Uterus (tissue), 3 donors: ENCODE measurements at regions not wholly inside any gene's neighbourhood (a gene's known extent, or its start where the extent isn't known, plus 50 kb on each side); places are given as distances from the start of the nearest gene placed in this dataset.

Source experiments
- DNase-seq, 2 donors: peaks; one replicate each; pipeline ENCODE4 v3.0.0-alpha.2; 2019 to 2020
- H3K27ac ChIP-seq, 2 donors: fragments of 200-600 bp; sonication (generic); 1 replicate in 1 of 2; 2 replicates in 1 of 2; pipeline ENCODE4 v1.5.1; 2016 to 2018
- H3K27me3 ChIP-seq, 2 donors: fragments of 200-600 bp; sonication (generic); one replicate each; pipeline ENCODE4 v1.5.1; 2018 to 2019; ENCODE audit warnings: control low read depth in 1 of 2
- H3K36me3 ChIP-seq, 2 donors: fragments of 200-600 bp; sonication (generic); one replicate each; pipeline ENCODE4 v1.5.1; 2019; ENCODE audit warnings: control low read depth in 1 of 2
- H3K4me1 ChIP-seq, 2 donors: fragments of 200-600 bp; sonication (generic); one replicate each; pipeline ENCODE4 v1.5.1; 2018 to 2019; ENCODE audit warnings: control low read depth in 1 of 2
- H3K4me3 ChIP-seq, 2 donors: fragments of 200-600 bp; sonication (generic); 1 replicate in 1 of 2; 2 replicates in 1 of 2; pipeline ENCODE4 v1.5.1; 2018 to 2019; ENCODE audit warnings: mild to moderate bottlenecking in 1 of 2
- H3K9me3 ChIP-seq, 2 donors: fragments of 200-600 bp; sonication (generic); one replicate each; pipeline ENCODE4 v1.5.1; 2019; ENCODE audit warnings: control low read depth in 1 of 2
- POLR2A ChIP-seq, 2 donors: fragments of 450-650 bp; IDR thresholded peaks; one replicate each; pipeline ENCODE4 v1.6.1; 2016; ENCODE audit warnings: antibody characterized with exemption in 2 of 2, mild to moderate bottlenecking in 1 of 2, moderate library complexity in 1 of 2
- intact Hi-C: fragments of 100-400 bp; cut with DNase I; formaldehyde crosslinking; loops from one replicate; pipeline ENCODE4 v1.15.1; 2023; ENCODE audit warnings: low total_unique reads
- TF ChIP-seq, protein P1 (sequence below), 4 experiments: fragments of 200-600 bp in 2 of 4; fragments of 450-650 bp in 2 of 4; sonication (generic) in 2 of 4; IDR thresholded peaks; one replicate each; pipeline ENCODE4 v1.5.1; 2016 to 2019; ENCODE audit warnings: antibody characterized with exemption in 4 of 4, mild to moderate bottlenecking in 2 of 4, moderate library complexity in 1 of 4
- donor health status: DM: yes; HTN: yes; CAD: no.

DNA sequence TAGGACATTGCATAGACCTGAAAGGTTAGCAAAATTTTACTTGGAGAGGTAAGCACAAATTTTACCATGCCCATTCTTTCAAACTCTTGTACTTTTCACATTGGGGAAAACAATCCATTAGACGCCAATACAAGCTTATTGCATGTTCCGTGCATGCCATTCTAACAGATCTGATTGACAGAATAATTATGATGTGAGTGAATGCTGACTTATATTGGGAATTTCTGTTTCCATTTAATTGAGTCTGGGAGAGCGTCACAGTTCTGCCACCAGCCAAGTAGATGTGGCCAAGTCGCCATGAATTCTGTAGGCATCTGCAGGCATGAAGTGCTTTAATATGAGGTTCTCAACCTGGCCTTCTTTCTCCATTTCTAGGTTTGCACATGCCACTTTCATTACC lies 1097.4 kb downstream of the VRK1 start:
- TF ChIP-seq, protein P1, sequence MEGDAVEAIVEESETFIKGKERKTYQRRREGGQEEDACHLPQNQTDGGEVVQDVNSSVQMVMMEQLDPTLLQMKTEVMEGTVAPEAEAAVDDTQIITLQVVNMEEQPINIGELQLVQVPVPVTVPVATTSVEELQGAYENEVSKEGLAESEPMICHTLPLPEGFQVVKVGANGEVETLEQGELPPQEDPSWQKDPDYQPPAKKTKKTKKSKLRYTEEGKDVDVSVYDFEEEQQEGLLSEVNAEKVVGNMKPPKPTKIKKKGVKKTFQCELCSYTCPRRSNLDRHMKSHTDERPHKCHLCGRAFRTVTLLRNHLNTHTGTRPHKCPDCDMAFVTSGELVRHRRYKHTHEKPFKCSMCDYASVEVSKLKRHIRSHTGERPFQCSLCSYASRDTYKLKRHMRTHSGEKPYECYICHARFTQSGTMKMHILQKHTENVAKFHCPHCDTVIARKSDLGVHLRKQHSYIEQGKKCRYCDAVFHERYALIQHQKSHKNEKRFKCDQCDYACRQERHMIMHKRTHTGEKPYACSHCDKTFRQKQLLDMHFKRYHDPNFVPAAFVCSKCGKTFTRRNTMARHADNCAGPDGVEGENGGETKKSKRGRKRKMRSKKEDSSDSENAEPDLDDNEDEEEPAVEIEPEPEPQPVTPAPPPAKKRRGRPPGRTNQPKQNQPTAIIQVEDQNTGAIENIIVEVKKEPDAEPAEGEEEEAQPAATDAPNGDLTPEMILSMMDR (IDR thresholded peaks at IDR 0.05): no peak
- TF ChIP-seq POLR2A (IDR thresholded peaks at IDR 0.05): no peak
- Histone ChIP-seq H3K36me3 (no peaks in the 10 kb centered on the region), H3K27ac (no peak overlapping the region), H3K4me1 (no peaks in the 10 kb centered on the region), H3K9me3 (no peaks in the 10 kb centered on the region), H3K4me3 (no peak overlapping the region), H3K27me3 (no peaks in the 10 kb centered on the region)
- DNase-seq: no peak
- intact Hi-C loops: no loop called here

DNA sequence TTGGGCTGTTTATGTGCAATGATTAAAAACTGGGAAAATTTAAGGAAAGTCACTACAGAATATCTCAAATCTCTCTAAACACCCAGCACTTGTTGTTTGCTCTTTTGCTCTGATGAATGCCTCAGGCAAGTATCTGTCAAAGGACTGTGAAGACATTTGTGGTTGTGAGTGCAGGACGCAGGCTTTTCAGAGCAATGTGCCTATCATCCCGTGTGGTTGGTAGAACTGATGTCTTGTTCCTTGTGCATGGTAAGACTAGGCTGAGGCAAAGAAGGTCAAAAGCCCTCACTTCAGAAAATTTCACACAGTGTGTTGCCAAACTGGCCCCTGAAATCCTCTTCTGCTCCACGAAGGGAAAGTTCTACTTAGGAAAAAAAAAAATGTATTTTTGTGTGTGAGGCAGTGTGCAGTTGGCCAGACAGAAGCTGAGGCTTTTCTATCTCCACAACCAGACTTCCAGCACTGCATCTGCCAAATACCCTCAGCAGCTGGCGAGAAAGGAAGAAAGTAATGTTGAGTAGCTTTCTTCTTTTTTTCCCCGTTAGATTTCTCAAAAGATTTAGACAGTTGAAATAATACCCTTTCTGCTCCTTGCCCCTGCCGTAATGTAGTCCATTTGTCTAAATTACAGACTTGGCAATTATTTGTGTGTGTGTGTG lies 1103.1 kb downstream of the VRK1 start:
- Histone ChIP-seq H3K36me3 (no peaks in the 10 kb centered on the region), H3K27me3 (no peaks in the 10 kb centered on the region), H3K4me1 (no peaks in the 10 kb centered on the region), H3K27ac (no peak overlapping the region), H3K9me3 (no peaks in the 10 kb centered on the region), H3K4me3 (no peak overlapping the region)
- no peak for DNase-seq
- TF ChIP-seq POLR2A (IDR thresholded peaks at IDR 0.05): no peak
- TF ChIP-seq, protein P1 (IDR thresholded peaks at IDR 0.05): no peak
- intact Hi-C loops: no loop called here

DNA sequence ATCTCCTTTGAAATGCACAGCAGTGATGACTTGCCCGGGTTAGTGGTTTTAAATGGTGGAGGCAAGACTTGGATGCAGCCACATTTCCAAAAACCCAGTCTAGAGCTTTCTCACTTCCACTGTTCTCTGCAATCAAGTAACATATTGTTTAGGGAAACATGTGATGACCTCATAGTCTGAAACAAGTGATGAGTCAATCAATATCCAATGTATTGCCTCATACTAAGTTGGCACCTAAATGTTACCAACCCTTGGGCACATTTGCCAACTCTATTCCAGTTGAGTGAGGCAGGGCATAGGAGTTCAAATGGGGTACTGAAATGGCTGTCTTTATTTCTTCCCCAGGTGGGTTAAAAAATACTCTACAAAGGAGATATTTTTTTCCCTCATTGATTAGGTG lies 1105.4 kb downstream of the VRK1 start:
- H3K4me3 ChIP-seq: no peak overlapping the region
- H3K9me3 ChIP-seq: no peaks in the 10 kb centered on the region
- TF ChIP-seq, protein P1 (IDR thresholded peaks at IDR 0.05): no peak
- TF ChIP-seq POLR2A (IDR thresholded peaks at IDR 0.05): no peak
- intact Hi-C loops: no loop called here
- no peaks in the 10 kb centered on the region for H3K36me3 ChIP-seq
- no peak for DNase-seq
- no peaks in the 10 kb centered on the region for H3K27me3 ChIP-seq
- no peaks in the 10 kb centered on the region for H3K4me1 ChIP-seq
- no peak overlapping the region for H3K27ac ChIP-seq

DNA sequence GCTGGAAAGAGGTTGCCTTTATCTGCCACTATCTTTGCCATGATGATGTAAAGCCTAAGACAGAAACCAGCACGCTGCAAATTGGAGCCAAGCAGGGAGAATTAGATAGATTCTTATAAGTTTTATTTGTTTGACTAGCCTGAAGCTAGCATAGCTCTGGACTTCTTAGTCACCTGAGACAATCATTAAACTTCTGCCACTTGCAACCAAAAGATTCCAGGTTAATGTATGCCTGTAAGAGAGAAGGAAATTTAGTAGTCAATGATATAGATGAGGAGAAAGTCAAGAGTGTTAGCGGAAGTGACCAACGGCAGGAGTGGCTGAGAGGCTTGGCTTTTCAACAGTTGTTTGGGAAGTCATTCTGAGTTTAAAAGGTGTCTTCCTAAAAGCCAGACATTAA lies 1106.6 kb downstream of the VRK1 start:
- H3K27ac ChIP-seq: no peak overlapping the region
- TF ChIP-seq POLR2A (IDR thresholded peaks at IDR 0.05): no peak
- TF ChIP-seq, protein P1 (IDR thresholded peaks at IDR 0.05): no peak
- intact Hi-C loops: no loop called here
- H3K4me1 ChIP-seq: no peaks in the 10 kb centered on the region
- no peak for DNase-seq
- no peak overlapping the region for H3K4me3 ChIP-seq
- no peaks in the 10 kb centered on the region for H3K9me3 ChIP-seq
- H3K36me3 ChIP-seq: no peaks in the 10 kb centered on the region
- no peaks in the 10 kb centered on the region for H3K27me3 ChIP-seq

DNA sequence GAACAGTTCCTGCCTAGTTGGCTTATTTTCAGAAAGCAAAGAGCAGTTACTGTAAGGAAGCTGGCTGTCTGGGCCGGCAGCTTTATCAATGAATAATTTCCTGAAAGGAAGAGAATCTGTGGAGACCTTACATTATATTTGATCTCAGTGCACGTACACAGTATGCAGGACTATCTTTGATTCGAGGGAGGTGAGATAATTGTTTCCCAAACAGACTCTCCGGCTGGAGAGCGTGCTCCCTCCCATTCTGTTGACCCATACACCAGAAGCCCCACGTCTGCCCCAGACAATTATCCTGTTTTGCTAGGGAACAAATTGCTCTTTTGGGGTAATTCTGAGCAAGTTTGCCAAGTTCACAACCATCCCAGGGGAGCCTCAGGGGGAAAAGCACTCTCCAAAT lies 1115.0 kb downstream of the VRK1 start:
- Histone ChIP-seq H3K9me3 (no peaks in the 10 kb centered on the region), H3K4me3 (no peak overlapping the region), H3K27me3 (no peaks in the 10 kb centered on the region), H3K36me3 (no peaks in the 10 kb centered on the region), H3K4me1 (no peaks in the 10 kb centered on the region), H3K27ac (no peak overlapping the region)
- no peak for DNase-seq
- TF ChIP-seq, protein P1 (IDR thresholded peaks at IDR 0.05): no peak
- no peak for TF ChIP-seq POLR2A (IDR thresholded peaks at IDR 0.05)
- intact Hi-C loops: no loop called here
